ENCODE measurements at regions not wholly inside any gene's neighbourhood (a gene's known extent, or its start where the extent isn't known, plus 50 kb on each side); places are given as distances from the start of the nearest gene placed in this dataset.

DNA sequence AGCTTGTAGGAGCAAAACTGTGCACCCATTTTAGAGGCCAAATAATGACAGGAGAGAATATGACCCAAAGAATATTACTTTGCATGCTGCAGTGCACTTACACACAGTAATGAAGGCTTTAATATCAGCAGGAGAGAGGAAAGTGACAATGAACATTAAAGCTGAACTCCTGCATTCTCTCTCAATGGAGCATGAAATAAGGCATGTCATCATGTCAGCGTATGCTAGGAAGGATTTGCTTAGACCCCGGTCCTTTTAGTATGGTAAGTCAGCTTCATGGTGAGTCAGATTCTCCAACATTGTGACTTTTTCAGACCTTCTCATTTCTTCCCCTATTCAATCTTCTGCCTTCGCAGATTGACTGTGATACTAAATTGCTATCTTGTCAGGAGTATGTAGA is 210.7 kb upstream of the TMPRSS15 start:
- no peak overlapping the region for H3K4me3 Mint-ChIP-seq (ENCODE audit: unreplicated experiment)
- Histone ChIP-seq H3K27ac (ENCODE audit: low read depth, low read length) (no peak overlapping the region), H3K4me1 (ENCODE audit: insufficient read depth, low read length) (no peaks in the 10 kb centered on the region), H3K9ac (ENCODE audit: low read length) (no peak overlapping the region), H3K36me3 (ENCODE audit: insufficient read depth, low read length) (no peaks in the 10 kb centered on the region), H4K20me1 (ENCODE audit: insufficient read depth, low read length) (no peaks in the 10 kb centered on the region), H3K4me3 (ENCODE audit: insufficient read depth, low read depth, low read length) (no peak overlapping the region), H3K79me2 (ENCODE audit: insufficient read depth, low read length) (no peaks in the 10 kb centered on the region), H2AFZ (ENCODE audit: low read depth, low read length) (no peak overlapping the region), H3K4me2 (ENCODE audit: low read length) (no peak overlapping the region), H3K27me3 (ENCODE audit: insufficient read depth, low read length) (no peaks in the 10 kb centered on the region), H3K9me3 (ENCODE audit: insufficient read depth, low read depth, low read length) (no peaks in the 10 kb centered on the region)
- TF ChIP-seq EZH2 (IDR thresholded peaks at IDR 0.05; ENCODE audit: insufficient read depth, low read length) = no peak
- no peak for TF ChIP-seq CTCF (IDR thresholded peaks at IDR 0.05; ENCODE audit: insufficient read depth, low read depth, low read length)
- DNase-seq (ENCODE audit: low read depth) = no peak
- no peak overlapping the region for H3K27ac Mint-ChIP-seq (ENCODE audit: unreplicated experiment)
- FAIRE-seq = no peak
- no peaks in the 10 kb centered on the region for H3K4me1 Mint-ChIP-seq (ENCODE audit: low read depth, unreplicated experiment)
- H3K27me3 Mint-ChIP-seq (ENCODE audit: low read depth, unreplicated experiment) = no peaks in the 10 kb centered on the region
- H3K36me3 Mint-ChIP-seq (ENCODE audit: low read depth, unreplicated experiment) = no peaks in the 10 kb centered on the region
- H3K9me3 Mint-ChIP-seq (ENCODE audit: unreplicated experiment) = no peaks in the 10 kb centered on the region

- H3K4me3 Mint-ChIP-seq (ENCODE audit: unreplicated experiment) = no peak overlapping the region
- no peaks in the 10 kb centered on the region for H3K9me3 ChIP-seq (ENCODE audit: insufficient read depth, low read depth, low read length)
- H3K4me1 ChIP-seq (ENCODE audit: insufficient read depth, low read length) = no peaks in the 10 kb centered on the region
- H3K4me2 ChIP-seq (ENCODE audit: low read length) = no peak overlapping the region
- TF ChIP-seq EZH2 (IDR thresholded peaks at IDR 0.05; ENCODE audit: insufficient read depth, low read length) = no peak
- TF ChIP-seq CTCF (IDR thresholded peaks at IDR 0.05; ENCODE audit: insufficient read depth, low read depth, low read length) = no peak
- H3K27ac Mint-ChIP-seq (ENCODE audit: unreplicated experiment) = no peak overlapping the region
- H3K36me3 Mint-ChIP-seq (ENCODE audit: low read depth, unreplicated experiment) = no peaks in the 10 kb centered on the region
- H3K9ac ChIP-seq (ENCODE audit: low read length) = no peak overlapping the region
- no peak overlapping the region for H3K27ac ChIP-seq (ENCODE audit: low read depth, low read length)
- FAIRE-seq (no peak), DNase-seq (ENCODE audit: low read depth) (no peak)
- no peaks in the 10 kb centered on the region for H3K27me3 ChIP-seq (ENCODE audit: insufficient read depth, low read length)
- H3K36me3 ChIP-seq (ENCODE audit: insufficient read depth, low read length) = no peaks in the 10 kb centered on the region
- H3K4me3 ChIP-seq (ENCODE audit: insufficient read depth, low read depth, low read length) = no peak overlapping the region
- no peaks in the 10 kb centered on the region for H3K27me3 Mint-ChIP-seq (ENCODE audit: low read depth, unreplicated experiment)
- no peaks in the 10 kb centered on the region for H3K79me2 ChIP-seq (ENCODE audit: insufficient read depth, low read length)
- no peaks in the 10 kb centered on the region for H3K4me1 Mint-ChIP-seq (ENCODE audit: low read depth, unreplicated experiment)
- H3K9me3 Mint-ChIP-seq (ENCODE audit: unreplicated experiment) = no peaks in the 10 kb centered on the region
- no peaks in the 10 kb centered on the region for H4K20me1 ChIP-seq (ENCODE audit: insufficient read depth, low read length)
- no peak overlapping the region for H2AFZ ChIP-seq (ENCODE audit: low read depth, low read length)
Measured at GRCh38 chr21:18617291-18617690, 213.7 kb upstream of the TMPRSS15 start.

DNA sequence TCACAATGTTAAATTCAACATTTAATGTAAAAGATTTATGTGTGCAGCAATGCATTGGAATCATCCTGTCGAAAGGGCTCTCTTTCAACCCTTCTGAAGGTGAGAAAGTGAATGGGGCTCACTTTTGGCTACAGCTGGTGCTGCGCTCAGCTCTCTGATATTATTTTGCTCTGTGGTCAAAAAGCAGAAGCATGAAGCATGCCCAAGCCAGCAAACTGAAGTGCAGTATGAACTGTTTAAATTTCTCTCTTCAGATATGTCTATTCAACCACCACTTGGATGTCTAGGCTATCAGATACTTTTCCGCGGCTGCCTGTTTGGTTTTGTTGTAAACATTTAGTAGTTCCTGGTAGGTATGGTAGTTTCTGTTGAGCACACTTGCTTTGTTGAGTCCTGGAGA is 216.9 kb upstream of the TMPRSS15 start:
- no peaks in the 10 kb centered on the region for H3K36me3 Mint-ChIP-seq (ENCODE audit: low read depth, unreplicated experiment)
- no peak overlapping the region for H3K27ac ChIP-seq (ENCODE audit: low read depth, low read length)
- H3K4me3 Mint-ChIP-seq (ENCODE audit: unreplicated experiment) = no peak overlapping the region
- H3K27me3 ChIP-seq (ENCODE audit: insufficient read depth, low read length) = no peaks in the 10 kb centered on the region
- no peaks in the 10 kb centered on the region for H4K20me1 ChIP-seq (ENCODE audit: insufficient read depth, low read length)
- no peak overlapping the region for H3K27ac Mint-ChIP-seq (ENCODE audit: unreplicated experiment)
- H3K27me3 Mint-ChIP-seq (ENCODE audit: low read depth, unreplicated experiment) = no peaks in the 10 kb centered on the region
- H3K9me3 Mint-ChIP-seq (ENCODE audit: unreplicated experiment) = no peaks in the 10 kb centered on the region
- TF ChIP-seq EZH2 (IDR thresholded peaks at IDR 0.05; ENCODE audit: insufficient read depth, low read length) (no peak), CTCF (IDR thresholded peaks at IDR 0.05; ENCODE audit: insufficient read depth, low read depth, low read length) (no peak)
- no peak for DNase-seq (ENCODE audit: low read depth)
- H3K9ac ChIP-seq (ENCODE audit: low read length) = no peak overlapping the region
- H3K4me2 ChIP-seq (ENCODE audit: low read length) = no peak overlapping the region
- no peaks in the 10 kb centered on the region for H3K36me3 ChIP-seq (ENCODE audit: insufficient read depth, low read length)
- no peaks in the 10 kb centered on the region for H3K4me1 Mint-ChIP-seq (ENCODE audit: low read depth, unreplicated experiment)
- H3K4me3 ChIP-seq (ENCODE audit: insufficient read depth, low read depth, low read length) = no peak overlapping the region
- no peak for FAIRE-seq
- no peaks in the 10 kb centered on the region for H3K9me3 ChIP-seq (ENCODE audit: insufficient read depth, low read depth, low read length)
- no peak overlapping the region for H2AFZ ChIP-seq (ENCODE audit: low read depth, low read length)
- H3K79me2 ChIP-seq (ENCODE audit: insufficient read depth, low read length) = no peaks in the 10 kb centered on the region
- H3K4me1 ChIP-seq (ENCODE audit: insufficient read depth, low read length) = no peaks in the 10 kb centered on the region

Measured in astrocyte (in vitro differentiated cells and primary cell).